ENCODE measurements at regions not wholly inside any gene's neighbourhood (a gene's known extent, or its start where the extent isn't known, plus 50 kb on each side); places are given as distances from the start of the nearest gene placed in this dataset.

GRCh38 chr1:221302357-221302756 is 423.1 kb downstream of the HLX start:
- no peak for FAIRE-seq
- H3K4me1 ChIP-seq (ENCODE audit: control insufficient read depth, extremely low read depth, insufficient read depth, low read length) = no peaks in the 10 kb centered on the region
- no peaks in the 10 kb centered on the region for H3K9me1 ChIP-seq (ENCODE audit: control insufficient read depth, extremely low read depth, insufficient read depth, low read length)
- H2AFZ ChIP-seq (ENCODE audit: control insufficient read depth, low read length) = no peak overlapping the region
- dilution Hi-C loops (cut with MboI; ENCODE audit: extremely low pct_ligation_motif_present, low sequenced_read_pairs) = no loop called here
- H3K4me3 ChIP-seq (ENCODE audit: control insufficient read depth in 2 of 3, extremely low read depth in 1 of 3, insufficient read depth in 2 of 3, low read depth in 1 of 3, low read length in 3 of 3) = no peak overlapping the region
- no peaks in the 10 kb centered on the region for H3K9me3 ChIP-seq (ENCODE audit: control insufficient read depth, low read depth, low read length)
- H3K36me3 ChIP-seq (ENCODE audit: control insufficient read depth in 2 of 2, extremely low read depth in 1 of 2, insufficient read depth in 2 of 2, low read length in 2 of 2) = no peaks in the 10 kb centered on the region
- no peak for DNase-seq (ENCODE audit: low read depth, low spot score)
- no peak for TF ChIP-seq CTCF (optimal IDR thresholded peaks at IDR 0.05 in 1 of 3, IDR thresholded peaks at IDR 0.05 in 1 of 3, conservative IDR thresholded peaks at IDR 0.05 in 1 of 3; ENCODE audit: extremely low read depth in 1 of 3, insufficient read depth in 2 of 3, low read length in 3 of 3)
- TF ChIP-seq EZH2 (IDR thresholded peaks at IDR 0.05; ENCODE audit: low read length) = no peak
- no peaks in the 10 kb centered on the region for H3K79me2 ChIP-seq (ENCODE audit: control insufficient read depth, insufficient read depth, low read length)
- no peak overlapping the region for H3K9ac ChIP-seq (ENCODE audit: control insufficient read depth, extremely low read depth, insufficient read depth, low read length)
- no peak overlapping the region for H3K4me2 ChIP-seq (ENCODE audit: control insufficient read depth, extremely low read depth, insufficient read depth, low read depth, low read length)
- H3K27me3 ChIP-seq (ENCODE audit: control insufficient read depth, extremely low read depth, insufficient read depth, low read length) = no peaks in the 10 kb centered on the region
- H4K20me1 ChIP-seq (ENCODE audit: control insufficient read depth, extremely low read depth, insufficient read depth, low read length) = no peaks in the 10 kb centered on the region
- H3K27ac ChIP-seq (ENCODE audit: control insufficient read depth, insufficient read depth, low read length) = no peak overlapping the region

- H3K4me3 ChIP-seq (ENCODE audit: control insufficient read depth in 2 of 3, extremely low read depth in 1 of 3, insufficient read depth in 2 of 3, low read depth in 1 of 3, low read length in 3 of 3) = no peak overlapping the region
- FAIRE-seq (no peak), DNase-seq (ENCODE audit: low read depth, low spot score) (no peak)
- H3K9me1 ChIP-seq (ENCODE audit: control insufficient read depth, extremely low read depth, insufficient read depth, low read length) = no peaks in the 10 kb centered on the region
- no peak overlapping the region for H3K9ac ChIP-seq (ENCODE audit: control insufficient read depth, extremely low read depth, insufficient read depth, low read length)
- H3K36me3 ChIP-seq (ENCODE audit: control insufficient read depth in 2 of 2, extremely low read depth in 1 of 2, insufficient read depth in 2 of 2, low read length in 2 of 2) = no peaks in the 10 kb centered on the region
- dilution Hi-C loops (cut with MboI; ENCODE audit: extremely low pct_ligation_motif_present, low sequenced_read_pairs) = no loop called here
- H3K27ac ChIP-seq (ENCODE audit: control insufficient read depth, insufficient read depth, low read length) = no peak overlapping the region
- H3K9me3 ChIP-seq (ENCODE audit: control insufficient read depth, low read depth, low read length) = no peaks in the 10 kb centered on the region
- no peaks in the 10 kb centered on the region for H4K20me1 ChIP-seq (ENCODE audit: control insufficient read depth, extremely low read depth, insufficient read depth, low read length)
- H3K27me3 ChIP-seq (ENCODE audit: control insufficient read depth, extremely low read depth, insufficient read depth, low read length) = no peaks in the 10 kb centered on the region
- H3K79me2 ChIP-seq (ENCODE audit: control insufficient read depth, insufficient read depth, low read length) = no peaks in the 10 kb centered on the region
- no peak overlapping the region for H3K4me2 ChIP-seq (ENCODE audit: control insufficient read depth, extremely low read depth, insufficient read depth, low read depth, low read length)
- no peak overlapping the region for H2AFZ ChIP-seq (ENCODE audit: control insufficient read depth, low read length)
- H3K4me1 ChIP-seq (ENCODE audit: control insufficient read depth, extremely low read depth, insufficient read depth, low read length) = no peaks in the 10 kb centered on the region
- TF ChIP-seq CTCF (optimal IDR thresholded peaks at IDR 0.05 in 1 of 3, IDR thresholded peaks at IDR 0.05 in 1 of 3, conservative IDR thresholded peaks at IDR 0.05 in 1 of 3; ENCODE audit: extremely low read depth in 1 of 3, insufficient read depth in 2 of 3, low read length in 3 of 3) (no peak), EZH2 (IDR thresholded peaks at IDR 0.05; ENCODE audit: low read length) (no peak)
Observed at GRCh38 chr1:221302810-221303209, 423.6 kb downstream of the HLX start.
